ENCODE measurements at regions not wholly inside any gene's neighbourhood (a gene's known extent, or its start where the extent isn't known, plus 50 kb on each side); places are given as distances from the start of the nearest gene placed in this dataset.

DNA sequence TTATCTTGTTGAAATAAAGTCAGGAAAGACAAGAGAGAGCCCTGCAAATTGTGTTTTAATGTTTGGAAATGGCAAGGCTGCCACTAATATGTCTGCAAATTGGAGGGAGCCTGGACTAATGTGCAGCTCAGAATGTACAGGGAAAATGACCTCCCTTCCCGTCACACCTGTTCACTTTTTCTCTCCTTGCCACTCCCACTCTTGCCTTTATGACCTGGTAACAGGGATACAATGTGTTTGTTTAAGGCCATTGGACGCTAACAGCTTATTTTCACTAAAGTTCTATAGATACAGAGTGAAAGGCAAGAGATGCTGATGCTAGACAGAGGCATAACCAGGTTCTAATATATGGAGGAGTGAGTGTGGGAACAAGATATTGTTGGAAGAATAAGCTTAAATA, 203.9 kb downstream of the RAB38 start:
- no peak for TF ChIP-seq GTF2F1 (IDR thresholded peaks at IDR 0.05; ENCODE audit: borderline replicate concordance, low read depth, low read length)
- TF ChIP-seq, protein P1, sequence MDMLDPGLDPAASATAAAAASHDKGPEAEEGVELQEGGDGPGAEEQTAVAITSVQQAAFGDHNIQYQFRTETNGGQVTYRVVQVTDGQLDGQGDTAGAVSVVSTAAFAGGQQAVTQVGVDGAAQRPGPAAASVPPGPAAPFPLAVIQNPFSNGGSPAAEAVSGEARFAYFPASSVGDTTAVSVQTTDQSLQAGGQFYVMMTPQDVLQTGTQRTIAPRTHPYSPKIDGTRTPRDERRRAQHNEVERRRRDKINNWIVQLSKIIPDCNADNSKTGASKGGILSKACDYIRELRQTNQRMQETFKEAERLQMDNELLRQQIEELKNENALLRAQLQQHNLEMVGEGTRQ (IDR thresholded peaks at IDR 0.05; ENCODE audit: low read length) = no peak
- no peak for TF ChIP-seq SP1 (IDR thresholded peaks at IDR 0.05; ENCODE audit: low read depth, low read length)
- TF ChIP-seq CREB1 (IDR thresholded peaks at IDR 0.05) = no peak
- no peak for TF ChIP-seq SRF (IDR thresholded peaks at IDR 0.05; ENCODE audit: low read depth, low read length)
- TF ChIP-seq, protein P2, sequence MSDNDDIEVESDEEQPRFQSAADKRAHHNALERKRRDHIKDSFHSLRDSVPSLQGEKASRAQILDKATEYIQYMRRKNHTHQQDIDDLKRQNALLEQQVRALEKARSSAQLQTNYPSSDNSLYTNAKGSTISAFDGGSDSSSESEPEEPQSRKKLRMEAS (IDR thresholded peaks at IDR 0.05) = no peak
- TF ChIP-seq SP2 (IDR thresholded peaks at IDR 0.05; ENCODE audit: low read length) = no peak
- TF ChIP-seq, protein P3, sequence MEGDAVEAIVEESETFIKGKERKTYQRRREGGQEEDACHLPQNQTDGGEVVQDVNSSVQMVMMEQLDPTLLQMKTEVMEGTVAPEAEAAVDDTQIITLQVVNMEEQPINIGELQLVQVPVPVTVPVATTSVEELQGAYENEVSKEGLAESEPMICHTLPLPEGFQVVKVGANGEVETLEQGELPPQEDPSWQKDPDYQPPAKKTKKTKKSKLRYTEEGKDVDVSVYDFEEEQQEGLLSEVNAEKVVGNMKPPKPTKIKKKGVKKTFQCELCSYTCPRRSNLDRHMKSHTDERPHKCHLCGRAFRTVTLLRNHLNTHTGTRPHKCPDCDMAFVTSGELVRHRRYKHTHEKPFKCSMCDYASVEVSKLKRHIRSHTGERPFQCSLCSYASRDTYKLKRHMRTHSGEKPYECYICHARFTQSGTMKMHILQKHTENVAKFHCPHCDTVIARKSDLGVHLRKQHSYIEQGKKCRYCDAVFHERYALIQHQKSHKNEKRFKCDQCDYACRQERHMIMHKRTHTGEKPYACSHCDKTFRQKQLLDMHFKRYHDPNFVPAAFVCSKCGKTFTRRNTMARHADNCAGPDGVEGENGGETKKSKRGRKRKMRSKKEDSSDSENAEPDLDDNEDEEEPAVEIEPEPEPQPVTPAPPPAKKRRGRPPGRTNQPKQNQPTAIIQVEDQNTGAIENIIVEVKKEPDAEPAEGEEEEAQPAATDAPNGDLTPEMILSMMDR (IDR thresholded peaks at IDR 0.05; ENCODE audit: control extremely low read depth in 1 of 3, insufficient read depth in 1 of 3, low read depth in 1 of 3, low read length in 3 of 3) = no peak
- TF ChIP-seq RFX5 (IDR thresholded peaks at IDR 0.05; ENCODE audit: borderline replicate concordance, low read depth, low read length) = no peak
- no peak for TF ChIP-seq HDAC6 (IDR thresholded peaks at IDR 0.05; ENCODE audit: low read depth, low read length)
